NT2/D1 (cell line): ENCODE measurements at regions not wholly inside any gene's neighbourhood (a gene's known extent, or its start where the extent isn't known, plus 50 kb on each side); places are given as distances from the start of the nearest gene placed in this dataset.

Experiments
- DNase-seq: peaks from one replicate; pipeline ENCODE4 v3.0.0-alpha.2; 2011; ENCODE audit warnings: low read depth, low spot score
- H3K27me3 ChIP-seq: 2 replicates; pipeline ENCODE4 v1.6.0; 2011; ENCODE audit warnings: mild to moderate bottlenecking; ENCODE audit not compliant: insufficient read length, insufficient read depth
- H3K36me3 ChIP-seq: 2 replicates; pipeline ENCODE4 v1.6.1; 2011; ENCODE audit warnings: mild to moderate bottlenecking, low read length, mixed read lengths; ENCODE audit not compliant: insufficient read depth, insufficient read length
- H3K4me1 ChIP-seq: 2 replicates; pipeline ENCODE4 v1.5.1; 2011; ENCODE audit not compliant: insufficient read depth, insufficient read length
- H3K4me3 ChIP-seq: 2 replicates; pipeline ENCODE4 v1.5.1; 2011; ENCODE audit warnings: low read depth; ENCODE audit not compliant: insufficient read length
- H3K9ac ChIP-seq: 2 replicates; pipeline ENCODE4 v1.6.0; 2011; ENCODE audit warnings: low read depth; ENCODE audit not compliant: insufficient read length
- H3K9me3 ChIP-seq: 2 replicates; pipeline ENCODE4 v1.5.1; 2011; ENCODE audit warnings: mild to moderate bottlenecking, low read length; ENCODE audit not compliant: insufficient read depth
- SUZ12 ChIP-seq: IDR thresholded peaks from 2 replicates; pipeline ENCODE4 v1.6.1; 2011; ENCODE audit not compliant: insufficient read length, insufficient read depth; ENCODE audit errors: extremely low read depth
- YY1 ChIP-seq: IDR thresholded peaks from 2 replicates; pipeline ENCODE4 v1.6.1; 2011; ENCODE audit not compliant: insufficient read length, insufficient read depth
- ZNF274 ChIP-seq: IDR thresholded peaks from 2 replicates; pipeline ENCODE4 v1.6.1; 2011; ENCODE audit warnings: mild to moderate bottlenecking, low read depth, low read length

- no peak overlapping the region for H3K9ac ChIP-seq
- no peak for TF ChIP-seq SUZ12
- TF ChIP-seq ZNF274 = no peak
- no peak for TF ChIP-seq YY1
Measured at GRCh38 chr2:223545406-223545805, 56.8 kb downstream of the SCG2 start.

GRCh38 chr2:223545830-223546229 lies 56.3 kb downstream of the SCG2 start:
- Histone ChIP-seq H3K9me3 (no peaks in the 10 kb centered on the region), H3K4me3 (no peak overlapping the region), H3K4me1 (no peaks in the 10 kb centered on the region), H3K9ac (no peak overlapping the region), H3K27me3 (no peaks in the 10 kb centered on the region), H3K36me3 (no peaks in the 10 kb centered on the region)
- DNase-seq = no peak
- TF ChIP-seq YY1 = no peak
- TF ChIP-seq SUZ12 = no peak
- no peak for TF ChIP-seq ZNF274

More at GRCh38 chr2:223545406-223545805, 56.8 kb downstream of the SCG2 start:
- Histone ChIP-seq H3K27me3 (no peaks in the 10 kb centered on the region), H3K4me3 (no peak overlapping the region), H3K36me3 (no peaks in the 10 kb centered on the region), H3K4me1 (no peaks in the 10 kb centered on the region), H3K9me3 (no peaks in the 10 kb centered on the region)
- DNase-seq = no peak
